ENCODE measurements at regions not wholly inside any gene's neighbourhood (a gene's known extent, or its start where the extent isn't known, plus 50 kb on each side); places are given as distances from the start of the nearest gene placed in this dataset.
A peak's percentile ranks its signal among the peaks of the same experiment; 100 is the strongest.
"Not testable (repeated sequence)": the region's sequence is repeated elsewhere in the genome, so short reads cannot be mapped to it uniquely, and the experiment has no call there.

GRCh38 chr4:189734648-189735267 lies 205.9 kb upstream of the FRG1 start:
- DNase-seq: not testable (repeated sequence)

- DNase-seq: not testable (repeated sequence)
Measured at GRCh38 chr4:189736656-189737055, 204.0 kb upstream of the FRG1 start.

GRCh38 chr4:189740118-189740517 lies 200.6 kb upstream of the FRG1 start:
- not testable (repeated sequence) for DNase-seq

- no peak for DNase-seq
Measured at GRCh38 chr4:189740873-189741272, 199.8 kb upstream of the FRG1 start.

GRCh38 chr4:189753092-189753491 lies 187.6 kb upstream of the FRG1 start:
- not testable (repeated sequence) for DNase-seq

GRCh38 chr4:189763583-189763982 lies 177.1 kb upstream of the FRG1 start:
- no peak for DNase-seq

GRCh38 chr4:189765301-189765700 lies 175.4 kb upstream of the FRG1 start:
- DNase-seq: no peak

- no peak for DNase-seq
Measured at GRCh38 chr4:189765736-189766135, 174.9 kb upstream of the FRG1 start.

GRCh38 chr4:189767941-189768340 lies 172.7 kb upstream of the FRG1 start:
- no peak for DNase-seq

- no peak for DNase-seq
Measured at GRCh38 chr4:189769131-189769530, 171.5 kb upstream of the FRG1 start.

GRCh38 chr4:189771696-189772361 lies 168.8 kb upstream of the FRG1 start:
- no peak for DNase-seq

- DNase-seq: no peak
Measured at GRCh38 chr4:189773909-189774308, 166.8 kb upstream of the FRG1 start.

- DNase-seq: no peak
Measured at GRCh38 chr4:189779281-189779980, 161.2 kb upstream of the FRG1 start.

- no peak for DNase-seq
Measured at GRCh38 chr4:189780391-189780790, 160.3 kb upstream of the FRG1 start.

GRCh38 chr4:189784651-189785050 lies 156.0 kb upstream of the FRG1 start:
- DNase-seq: no peak

GRCh38 chr4:189785257-189785656 lies 155.4 kb upstream of the FRG1 start:
- DNase-seq: no peak

GRCh38 chr4:189786447-189786846 lies 154.2 kb upstream of the FRG1 start:
- DNase-seq: no peak

- DNase-seq: no peak
Measured at GRCh38 chr4:189787216-189788031, 153.2 kb upstream of the FRG1 start.

GRCh38 chr4:189792924-189793618 lies 147.6 kb upstream of the FRG1 start:
- DNase-seq: peak; percentile 45

- no peak for DNase-seq
Measured at GRCh38 chr4:189800545-189801088, 140.1 kb upstream of the FRG1 start.

- no peak for DNase-seq
Measured at GRCh38 chr4:189802884-189803283, 137.8 kb upstream of the FRG1 start.

GRCh38 chr4:189804894-189805293 lies 135.8 kb upstream of the FRG1 start:
- no peak for DNase-seq
